ENCODE measurements at regions not wholly inside any gene's neighbourhood (a gene's known extent, or its start where the extent isn't known, plus 50 kb on each side); places are given as distances from the start of the nearest gene placed in this dataset.

DNA sequence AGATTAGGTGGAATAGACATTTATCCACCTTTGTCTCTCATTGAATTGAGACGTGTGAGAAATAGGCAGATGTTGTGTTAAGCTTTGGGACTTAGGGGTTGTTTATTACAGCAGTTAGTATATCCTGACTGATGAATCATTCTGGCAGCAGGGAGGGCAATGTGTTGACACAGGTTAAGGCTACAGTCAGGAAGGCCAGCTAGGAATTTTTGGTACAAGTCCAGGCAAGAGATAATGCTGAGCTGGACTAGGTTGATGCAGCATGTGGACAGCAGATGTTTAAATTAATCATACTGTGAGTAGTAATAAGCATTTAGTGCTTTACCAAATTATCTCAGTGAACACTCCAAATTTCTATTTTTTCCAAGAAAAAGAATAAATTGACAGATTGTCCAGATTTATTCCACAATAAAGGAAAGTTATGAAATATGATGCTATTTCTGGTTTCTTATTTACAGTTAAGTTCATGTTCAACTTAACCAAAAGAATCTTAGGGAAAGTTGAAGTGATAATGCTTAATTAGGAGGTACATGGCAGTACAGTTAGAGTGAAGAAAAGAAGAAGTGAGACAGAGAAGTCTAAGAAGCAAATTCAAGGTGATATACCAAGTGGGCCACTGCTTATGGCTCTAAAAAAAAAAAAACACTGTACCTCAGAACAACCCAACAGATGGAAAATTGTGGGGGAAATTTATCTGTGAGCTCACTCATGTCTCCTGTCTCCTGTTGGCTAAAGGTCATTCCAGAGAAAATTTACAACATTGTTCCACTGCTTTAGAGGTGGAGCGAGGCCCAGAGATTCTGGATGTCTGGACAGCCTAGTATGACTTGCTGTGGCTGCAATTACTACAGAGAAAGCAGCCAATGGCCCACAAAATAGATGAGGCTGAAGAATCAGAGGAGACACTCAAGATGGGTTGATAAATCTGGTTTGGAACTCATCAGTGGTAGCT is 102.7 kb upstream of the C21orf91 start:
- H3K4me3 ChIP-seq (ENCODE audit: low read depth, low read length) = no peak overlapping the region
- peak; percentile 68 for DNase-seq (ENCODE audit: low read depth)
- no peak for TF ChIP-seq CTCF (IDR thresholded peaks at IDR 0.05; ENCODE audit: insufficient read depth, low read depth, low read length)

DNA sequence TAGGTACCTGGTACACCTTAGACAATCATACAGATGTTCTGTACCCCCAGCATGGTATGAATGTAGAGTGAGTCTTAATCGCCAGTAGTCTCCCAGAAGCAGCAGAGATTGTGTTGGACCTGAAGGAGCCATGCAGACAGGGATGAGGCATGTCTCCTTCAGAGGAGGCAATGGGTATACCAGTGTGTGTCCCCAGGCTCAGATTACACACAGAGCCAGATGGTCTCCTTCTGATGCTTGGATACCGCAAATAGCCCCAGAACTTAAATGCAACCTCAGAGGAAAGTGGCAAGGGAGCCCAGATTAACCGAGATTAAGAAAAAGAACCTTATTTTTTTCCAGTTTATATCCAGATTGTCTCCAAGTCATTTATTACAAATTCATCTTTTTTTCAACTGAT is 96.8 kb upstream of the C21orf91 start:
- no peak for TF ChIP-seq CTCF (IDR thresholded peaks at IDR 0.05; ENCODE audit: insufficient read depth, low read depth, low read length)
- no peak overlapping the region for H3K4me3 ChIP-seq (ENCODE audit: low read depth, low read length)
- DNase-seq (ENCODE audit: low read depth) = no peak

- no peak for DNase-seq (ENCODE audit: low read depth)
- no peak for TF ChIP-seq CTCF (IDR thresholded peaks at IDR 0.05; ENCODE audit: insufficient read depth, low read depth, low read length)
- H3K4me3 ChIP-seq (ENCODE audit: low read depth, low read length) = no peak overlapping the region
These were observed 92.5 kb upstream of the C21orf91 start for GRCh38 chr21:17911628-17912027.

DNA sequence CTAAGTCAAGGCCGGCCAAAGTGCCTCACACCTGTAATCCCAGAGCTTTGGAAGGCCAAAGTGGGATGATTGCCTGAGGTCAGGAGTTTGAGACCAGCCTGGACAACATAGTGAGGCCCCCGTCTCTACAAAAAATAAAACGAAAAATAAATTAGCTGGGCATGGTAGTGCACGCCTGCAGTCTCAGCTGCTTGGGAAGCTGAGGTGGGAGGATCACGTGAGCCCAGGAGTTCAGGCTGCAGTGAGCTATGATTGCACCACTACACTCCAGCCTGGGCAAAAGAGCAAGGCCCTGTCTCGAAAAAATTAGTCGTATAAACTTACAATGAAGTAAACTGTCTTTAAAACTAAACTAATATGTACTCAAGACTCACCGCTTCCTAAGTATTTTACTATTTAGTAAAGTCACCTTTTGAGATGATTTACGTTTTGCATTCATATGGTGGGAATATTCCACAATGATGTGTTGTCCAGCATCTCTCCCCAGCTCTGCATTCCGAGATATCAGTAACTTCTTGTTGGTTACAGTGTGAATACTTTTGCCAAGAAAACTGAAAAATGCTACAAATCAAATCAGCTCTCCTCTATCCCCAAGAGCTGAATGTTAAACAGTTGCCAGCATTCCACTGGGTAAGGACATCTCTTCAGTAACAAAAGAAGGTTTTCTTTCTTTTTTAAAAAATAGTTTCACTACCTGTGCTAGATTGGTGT is 84.9 kb upstream of the C21orf91 start:
- no peak for DNase-seq (ENCODE audit: low read depth)
- TF ChIP-seq CTCF (IDR thresholded peaks at IDR 0.05; ENCODE audit: insufficient read depth, low read depth, low read length) = no peak

DNA sequence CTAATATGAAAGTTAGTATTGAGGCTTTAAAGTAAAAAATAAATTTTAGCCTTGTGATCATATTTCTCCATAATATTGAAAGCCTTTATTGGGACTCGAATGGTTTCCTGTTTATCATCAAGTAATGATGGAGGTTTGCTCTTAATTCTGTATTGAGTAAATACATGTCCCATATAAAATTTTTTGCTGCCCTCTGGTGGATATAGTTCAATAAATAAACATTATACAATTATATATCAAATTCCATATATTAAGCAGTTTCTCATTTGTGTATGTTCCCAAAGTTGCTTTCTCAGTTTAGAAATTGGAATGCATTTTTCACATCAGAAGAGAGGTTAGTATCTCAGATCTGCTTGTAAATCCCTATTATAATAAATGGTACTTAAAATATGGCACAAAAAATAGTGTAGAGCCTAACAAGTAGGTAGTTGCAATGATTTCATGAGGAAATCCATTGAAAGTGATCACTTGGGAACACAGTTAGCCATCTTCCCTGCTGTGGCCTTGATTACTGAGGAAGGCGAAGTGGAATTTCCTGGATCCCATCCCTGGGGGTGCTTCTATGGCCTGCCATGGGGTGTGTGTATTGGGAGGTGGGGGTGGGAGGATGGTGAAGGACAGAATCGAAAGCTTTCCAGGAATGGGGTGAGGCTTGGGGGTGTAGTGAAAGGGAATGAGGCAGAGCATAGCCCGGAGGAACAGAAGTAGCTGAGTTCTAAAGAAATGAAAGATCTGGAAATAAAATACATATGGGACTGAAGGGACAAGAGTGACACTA is 84.1 kb upstream of the C21orf91 start:
- H3K4me3 ChIP-seq (ENCODE audit: low read depth, low read length) = no peak overlapping the region
- DNase-seq (ENCODE audit: low read depth) = peak; percentile 56
- peak; percentile 2 for TF ChIP-seq CTCF (IDR thresholded peaks at IDR 0.05; ENCODE audit: insufficient read depth, low read depth, low read length)

More for the DNA sequence above, 84.9 kb upstream of the C21orf91 start:
- no peak overlapping the region for H3K4me3 ChIP-seq (ENCODE audit: low read depth, low read length)

DNA sequence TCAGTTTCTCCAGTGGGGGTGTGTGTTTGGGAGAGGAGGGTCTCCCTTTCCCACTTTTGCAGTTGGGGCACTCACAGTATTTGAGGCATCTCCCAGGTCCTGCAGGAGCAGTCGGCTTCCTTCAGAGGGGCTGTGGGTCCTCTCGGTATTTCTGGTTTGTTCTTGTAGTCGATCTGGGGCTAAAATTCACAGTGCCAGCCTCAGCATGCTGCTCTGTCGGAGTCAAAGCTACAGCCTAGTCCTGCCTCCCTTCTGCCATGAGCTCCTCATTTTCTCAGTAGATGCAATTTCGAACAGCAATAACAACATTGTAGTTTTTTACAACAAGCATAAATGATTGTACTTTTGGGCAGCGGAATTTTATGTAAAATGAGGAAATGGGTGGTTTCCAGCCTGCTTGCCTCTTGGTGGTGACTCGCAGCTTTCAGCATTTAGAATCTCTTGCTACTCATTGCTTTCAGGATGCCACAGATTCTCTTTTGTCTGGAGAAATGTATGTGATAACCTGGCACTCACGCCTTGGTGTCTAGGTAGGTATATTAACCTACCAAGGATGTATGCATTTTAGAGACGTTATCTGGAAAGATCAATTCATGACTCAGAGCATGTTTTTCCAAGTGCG is 82.4 kb upstream of the C21orf91 start:
- DNase-seq (ENCODE audit: low read depth) = no peak
- H3K4me3 ChIP-seq (ENCODE audit: low read depth, low read length) = no peak overlapping the region
- no peak for TF ChIP-seq CTCF (IDR thresholded peaks at IDR 0.05; ENCODE audit: insufficient read depth, low read depth, low read length)
